ENCODE measurements at regions not wholly inside any gene's neighbourhood (a gene's known extent, or its start where the extent isn't known, plus 50 kb on each side); places are given as distances from the start of the nearest gene placed in this dataset.

DNA sequence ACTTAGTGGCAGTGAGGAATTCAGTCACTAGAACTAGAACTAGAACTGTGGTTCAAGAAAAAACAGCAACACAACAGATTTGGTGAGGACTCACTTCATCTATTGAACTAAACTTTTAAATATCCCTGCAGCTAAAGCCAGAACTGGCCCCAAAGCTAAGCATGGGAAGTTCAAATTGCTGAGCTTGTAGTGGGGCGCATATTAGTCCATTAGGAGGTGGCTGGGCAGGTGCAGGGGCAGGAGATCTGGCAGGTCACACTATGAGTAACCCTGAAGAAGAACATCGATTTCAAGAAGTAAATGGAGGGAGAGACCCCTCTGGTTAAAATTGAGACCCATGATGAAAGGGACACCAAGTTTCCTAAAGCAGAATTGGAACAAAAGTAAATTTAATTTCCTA, 73.8 kb upstream of the UBAC2 start:
- H3K9me2 ChIP-seq (replicated peaks; ENCODE audit: insufficient read depth, low read length): no peaks in the 10 kb centered on the region
- no peak for DNase-seq
- H3K4me3 ChIP-seq (ENCODE audit: low read length): no peak overlapping the region
- H3K4me1 ChIP-seq (ENCODE audit: low read length): peaks cover 9% of the 10 kb centered on the region
- H3K9ac ChIP-seq (ENCODE audit: low read length): no peak overlapping the region
- H3K79me2 ChIP-seq (ENCODE audit: low read length): no peaks in the 10 kb centered on the region
- no peaks in the 10 kb centered on the region for H3K36me3 ChIP-seq (ENCODE audit: insufficient read depth, low read length)
- no peak overlapping the region for H3K4me2 ChIP-seq (ENCODE audit: low read depth, low read length, poor library complexity, severe bottlenecking)
- H3K27me3 ChIP-seq (ENCODE audit: low read length): no peaks in the 10 kb centered on the region
- no peaks in the 10 kb centered on the region for H4K20me1 ChIP-seq (ENCODE audit: insufficient read depth, low read depth, low read length)
- H3K27ac ChIP-seq (ENCODE audit: low read length): no peak overlapping the region
- no peak overlapping the region for H2AFZ ChIP-seq (ENCODE audit: low read length)
- H3K9me3 ChIP-seq (ENCODE audit: low read length): no peaks in the 10 kb centered on the region

DNA sequence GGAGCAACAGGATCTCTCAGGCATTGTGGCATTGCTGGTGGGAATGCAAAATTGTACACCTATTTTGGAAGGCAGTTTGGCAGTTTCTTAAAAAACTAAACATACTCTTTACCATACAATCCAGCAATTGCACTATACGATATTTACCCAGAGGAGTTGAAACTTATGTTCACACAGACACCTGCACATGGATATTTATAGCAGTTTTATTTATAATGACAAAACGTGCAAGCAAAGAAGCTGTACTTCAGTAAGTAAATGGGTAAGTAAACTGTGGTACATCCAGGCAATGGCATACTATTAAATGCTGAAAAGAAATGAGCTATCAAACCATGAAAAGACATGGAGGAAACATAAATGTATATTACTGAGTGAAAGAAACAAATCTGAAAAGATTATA, 71.6 kb upstream of the UBAC2 start:
- Histone ChIP-seq H2AFZ (ENCODE audit: low read length) (no peak overlapping the region), H4K20me1 (ENCODE audit: insufficient read depth, low read depth, low read length) (no peaks in the 10 kb centered on the region), H3K27me3 (ENCODE audit: low read length) (no peaks in the 10 kb centered on the region), H3K9me3 (ENCODE audit: low read length) (no peaks in the 10 kb centered on the region), H3K9ac (ENCODE audit: low read length) (no peak overlapping the region), H3K4me3 (ENCODE audit: low read length) (no peak overlapping the region), H3K27ac (ENCODE audit: low read length) (no peak overlapping the region), H3K4me2 (ENCODE audit: low read depth, low read length, poor library complexity, severe bottlenecking) (no peak overlapping the region), H3K4me1 (ENCODE audit: low read length) (peaks cover 9% of the 10 kb centered on the region), H3K36me3 (ENCODE audit: insufficient read depth, low read length) (no peaks in the 10 kb centered on the region), H3K9me2 (replicated peaks; ENCODE audit: insufficient read depth, low read length) (no peaks in the 10 kb centered on the region), H3K79me2 (ENCODE audit: low read length) (no peaks in the 10 kb centered on the region)
- no peak for DNase-seq

DNA sequence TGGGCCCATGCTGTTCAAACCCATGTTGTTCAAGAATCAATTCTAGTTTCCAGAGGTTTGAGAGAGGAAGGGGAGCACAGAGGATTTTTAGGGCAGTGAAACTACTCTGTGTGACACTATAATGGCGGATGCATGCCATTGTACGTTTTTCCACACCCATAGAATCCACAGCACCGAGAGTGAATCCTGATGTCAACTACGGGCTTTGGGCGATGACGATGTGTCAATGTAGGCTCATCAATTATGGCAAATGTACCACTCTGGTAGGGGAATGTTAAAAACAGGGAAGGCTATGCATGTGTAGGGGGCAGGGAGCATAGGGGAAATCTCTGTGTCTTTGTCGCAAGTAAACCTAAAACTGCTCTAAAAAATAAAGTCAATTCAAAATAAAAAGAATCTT, 70.7 kb upstream of the UBAC2 start:
- Histone ChIP-seq H3K27ac (ENCODE audit: low read length) (no peak overlapping the region), H3K4me2 (ENCODE audit: low read depth, low read length, poor library complexity, severe bottlenecking) (no peak overlapping the region), H3K9me2 (replicated peaks; ENCODE audit: insufficient read depth, low read length) (no peaks in the 10 kb centered on the region), H3K4me1 (ENCODE audit: low read length) (peaks cover 6% of the 10 kb centered on the region), H2AFZ (ENCODE audit: low read length) (no peak overlapping the region), H3K9me3 (ENCODE audit: low read length) (no peaks in the 10 kb centered on the region), H3K27me3 (ENCODE audit: low read length) (no peaks in the 10 kb centered on the region), H3K36me3 (ENCODE audit: insufficient read depth, low read length) (no peaks in the 10 kb centered on the region), H3K4me3 (ENCODE audit: low read length) (no peak overlapping the region), H3K9ac (ENCODE audit: low read length) (no peak overlapping the region), H3K79me2 (ENCODE audit: low read length) (no peaks in the 10 kb centered on the region), H4K20me1 (ENCODE audit: insufficient read depth, low read depth, low read length) (no peaks in the 10 kb centered on the region)
- DNase-seq: no peak

DNA sequence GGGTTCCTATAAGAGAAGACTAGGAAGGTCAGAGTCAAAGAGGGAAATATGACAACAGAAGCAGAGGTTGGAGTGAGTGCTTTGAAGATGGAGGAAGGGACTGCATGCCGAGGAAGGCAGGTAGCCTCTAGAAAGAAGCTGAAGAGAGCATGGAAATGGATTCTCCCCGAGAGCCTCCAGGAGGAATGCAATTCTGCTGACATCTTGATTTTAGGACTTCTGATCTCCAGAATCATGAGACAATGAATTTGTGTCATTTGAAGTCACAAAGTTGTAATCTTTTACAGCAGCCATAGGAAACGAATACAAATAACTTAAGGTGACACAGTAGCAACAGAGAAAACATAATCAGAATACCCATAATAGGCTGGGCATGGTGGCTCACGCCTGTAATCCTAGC, 69.2 kb upstream of the UBAC2 start:
- Histone ChIP-seq H2AFZ (ENCODE audit: low read length) (no peak overlapping the region), H3K79me2 (ENCODE audit: low read length) (no peaks in the 10 kb centered on the region), H3K9ac (ENCODE audit: low read length) (no peak overlapping the region), H3K4me2 (ENCODE audit: low read depth, low read length, poor library complexity, severe bottlenecking) (no peak overlapping the region), H3K27ac (ENCODE audit: low read length) (no peak overlapping the region), H3K4me3 (ENCODE audit: low read length) (no peak overlapping the region), H3K9me3 (ENCODE audit: low read length) (no peaks in the 10 kb centered on the region), H3K9me2 (replicated peaks; ENCODE audit: insufficient read depth, low read length) (no peaks in the 10 kb centered on the region), H3K27me3 (ENCODE audit: low read length) (no peaks in the 10 kb centered on the region), H3K4me1 (ENCODE audit: low read length) (peaks cover 3% of the 10 kb centered on the region; the same call in 1 of the 2 replicates), H3K36me3 (ENCODE audit: insufficient read depth, low read length) (no peaks in the 10 kb centered on the region), H4K20me1 (ENCODE audit: insufficient read depth, low read depth, low read length) (no peaks in the 10 kb centered on the region)
- DNase-seq: no peak

DNA sequence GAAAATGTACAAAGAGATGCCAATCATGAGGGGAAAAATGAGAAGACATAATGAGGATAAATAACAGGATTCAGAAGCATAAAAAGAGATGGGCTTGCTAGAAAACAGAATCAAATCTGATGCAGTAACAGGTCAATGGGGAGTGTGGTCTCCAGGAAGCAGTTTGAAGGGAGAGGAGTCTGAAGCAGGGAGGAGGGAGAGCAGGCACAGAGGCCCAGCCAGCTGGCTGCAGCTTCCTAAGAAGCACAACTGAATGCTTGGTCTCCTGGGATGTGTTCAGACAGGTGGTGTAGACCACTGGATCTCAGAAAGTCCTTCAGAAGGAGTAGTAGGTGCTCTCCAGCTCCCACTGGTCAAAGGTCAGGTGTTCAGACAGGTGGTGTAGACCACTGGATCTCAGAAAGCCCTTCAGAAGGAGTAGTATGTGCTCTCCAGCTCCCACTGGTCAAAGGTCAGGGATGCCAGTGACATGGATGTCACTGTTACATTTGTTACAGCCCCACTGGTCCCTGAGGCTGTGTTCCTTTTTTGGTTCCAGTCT, 68.3 kb upstream of the UBAC2 start:
- no peaks in the 10 kb centered on the region for H3K9me2 ChIP-seq (replicated peaks; ENCODE audit: insufficient read depth, low read length)
- no peaks in the 10 kb centered on the region for H3K36me3 ChIP-seq (ENCODE audit: insufficient read depth, low read length)
- H3K9me3 ChIP-seq (ENCODE audit: low read length): no peaks in the 10 kb centered on the region
- no peak overlapping the region for H3K4me2 ChIP-seq (ENCODE audit: low read depth, low read length, poor library complexity, severe bottlenecking)
- H3K27ac ChIP-seq (ENCODE audit: low read length): no peak overlapping the region
- H2AFZ ChIP-seq (ENCODE audit: low read length): no peak overlapping the region
- no peak for DNase-seq
- peaks cover 3% of the 10 kb centered on the region; the same call in 1 of the 2 replicates for H3K4me1 ChIP-seq (ENCODE audit: low read length)
- H3K9ac ChIP-seq (ENCODE audit: low read length): no peak overlapping the region
- no peaks in the 10 kb centered on the region for H4K20me1 ChIP-seq (ENCODE audit: insufficient read depth, low read depth, low read length)
- no peak overlapping the region for H3K4me3 ChIP-seq (ENCODE audit: low read length)
- no peaks in the 10 kb centered on the region for H3K27me3 ChIP-seq (ENCODE audit: low read length)
- H3K79me2 ChIP-seq (ENCODE audit: low read length): no peaks in the 10 kb centered on the region

DNA sequence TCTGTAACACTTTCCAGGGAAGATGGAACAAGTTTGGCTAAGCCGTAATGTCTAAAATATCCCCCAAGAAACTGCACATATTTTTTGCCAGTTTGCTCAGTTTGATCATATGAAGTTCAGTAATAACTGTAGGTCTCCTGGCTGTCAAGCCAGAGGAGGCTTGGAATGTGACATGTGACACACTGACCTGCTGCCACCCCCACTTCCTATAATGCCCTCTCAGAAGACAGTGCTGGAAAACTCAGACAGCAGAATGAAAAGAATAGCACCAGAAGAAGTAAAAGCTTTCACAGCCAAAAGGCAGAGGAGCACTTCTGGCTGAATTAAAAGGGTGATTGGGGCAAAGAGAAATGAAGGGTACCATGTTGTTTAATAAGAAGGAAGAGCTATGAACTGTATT, 67.4 kb upstream of the UBAC2 start:
- H3K9me3 ChIP-seq (ENCODE audit: low read length): no peaks in the 10 kb centered on the region
- H3K36me3 ChIP-seq (ENCODE audit: insufficient read depth, low read length): no peaks in the 10 kb centered on the region
- no peak overlapping the region for H2AFZ ChIP-seq (ENCODE audit: low read length)
- H3K9me2 ChIP-seq (replicated peaks; ENCODE audit: insufficient read depth, low read length): no peaks in the 10 kb centered on the region
- H3K9ac ChIP-seq (ENCODE audit: low read length): no peak overlapping the region
- H3K4me3 ChIP-seq (ENCODE audit: low read length): no peak overlapping the region
- no peaks in the 10 kb centered on the region for H3K27me3 ChIP-seq (ENCODE audit: low read length)
- H4K20me1 ChIP-seq (ENCODE audit: insufficient read depth, low read depth, low read length): no peaks in the 10 kb centered on the region
- H3K4me2 ChIP-seq (ENCODE audit: low read depth, low read length, poor library complexity, severe bottlenecking): no peak overlapping the region
- H3K4me1 ChIP-seq (ENCODE audit: low read length): peaks cover 3% of the 10 kb centered on the region; the same call in 1 of the 2 replicates
- DNase-seq: no peak
- H3K27ac ChIP-seq (ENCODE audit: low read length): no peak overlapping the region
- H3K79me2 ChIP-seq (ENCODE audit: low read length): no peaks in the 10 kb centered on the region

DNA sequence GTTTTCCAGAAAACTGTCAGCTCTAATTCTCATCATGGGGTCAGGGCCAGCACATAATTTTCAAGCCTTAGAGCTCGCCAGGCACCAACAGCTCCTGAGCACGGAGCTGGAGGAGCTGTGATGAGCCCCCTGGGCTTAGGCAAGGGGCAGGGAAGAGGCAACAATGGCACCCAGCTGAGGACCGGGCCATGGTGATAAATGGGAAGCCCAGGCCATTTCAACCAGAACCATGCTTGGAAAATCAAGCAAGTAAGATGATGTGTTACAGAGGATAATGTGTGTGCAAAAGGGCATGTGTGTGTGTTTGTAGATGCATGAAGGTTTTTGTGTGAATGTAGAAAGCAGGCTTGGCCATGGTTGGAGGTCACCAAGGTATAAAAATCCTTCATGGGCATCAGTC, 66.8 kb upstream of the UBAC2 start:
- DNase-seq: no peak
- peaks cover 3% of the 10 kb centered on the region; the same call in 1 of the 2 replicates for H3K4me1 ChIP-seq (ENCODE audit: low read length)
- no peaks in the 10 kb centered on the region for H4K20me1 ChIP-seq (ENCODE audit: insufficient read depth, low read depth, low read length)
- no peak overlapping the region for H3K27ac ChIP-seq (ENCODE audit: low read length)
- H3K9me2 ChIP-seq (replicated peaks; ENCODE audit: insufficient read depth, low read length): no peaks in the 10 kb centered on the region
- H3K4me2 ChIP-seq (ENCODE audit: low read depth, low read length, poor library complexity, severe bottlenecking): no peak overlapping the region
- H3K79me2 ChIP-seq (ENCODE audit: low read length): no peaks in the 10 kb centered on the region
- no peaks in the 10 kb centered on the region for H3K27me3 ChIP-seq (ENCODE audit: low read length)
- H3K9me3 ChIP-seq (ENCODE audit: low read length): no peaks in the 10 kb centered on the region
- H2AFZ ChIP-seq (ENCODE audit: low read length): no peak overlapping the region
- no peaks in the 10 kb centered on the region for H3K36me3 ChIP-seq (ENCODE audit: insufficient read depth, low read length)
- H3K9ac ChIP-seq (ENCODE audit: low read length): no peak overlapping the region
- no peak overlapping the region for H3K4me3 ChIP-seq (ENCODE audit: low read length)

DNA sequence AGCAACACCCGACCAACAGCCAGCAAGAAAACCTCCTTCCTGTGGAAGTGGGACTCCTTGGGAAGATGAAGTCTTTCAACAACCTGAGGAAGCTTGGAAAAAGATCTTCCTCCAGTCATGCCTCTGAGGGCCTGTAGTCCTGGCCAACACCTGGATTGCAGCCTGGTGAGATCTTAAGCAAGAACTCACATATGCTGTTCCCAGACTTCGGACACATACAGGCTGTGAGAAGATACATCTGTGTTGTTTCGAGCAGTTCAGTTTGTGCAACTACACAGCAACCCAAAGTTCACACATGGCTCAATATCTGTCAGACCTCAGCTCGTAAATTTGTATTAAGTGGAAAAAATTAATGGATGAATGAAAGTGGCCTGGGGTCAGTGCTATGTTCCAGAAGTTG, 65.1 kb upstream of the UBAC2 start:
- Histone ChIP-seq H3K36me3 (ENCODE audit: insufficient read depth, low read length) (no peaks in the 10 kb centered on the region), H3K27ac (ENCODE audit: low read length) (no peak overlapping the region), H2AFZ (ENCODE audit: low read length) (no peak overlapping the region), H3K4me3 (ENCODE audit: low read length) (no peak overlapping the region), H3K27me3 (ENCODE audit: low read length) (no peaks in the 10 kb centered on the region), H3K9me2 (replicated peaks; ENCODE audit: insufficient read depth, low read length) (no peaks in the 10 kb centered on the region), H3K9ac (ENCODE audit: low read length) (no peak overlapping the region), H3K4me2 (ENCODE audit: low read depth, low read length, poor library complexity, severe bottlenecking) (no peak overlapping the region), H3K4me1 (ENCODE audit: low read length) (no peaks in the 10 kb centered on the region), H3K9me3 (ENCODE audit: low read length) (no peaks in the 10 kb centered on the region), H4K20me1 (ENCODE audit: insufficient read depth, low read depth, low read length) (no peaks in the 10 kb centered on the region), H3K79me2 (ENCODE audit: low read length) (no peaks in the 10 kb centered on the region)
- no peak for DNase-seq

Data from Karpas-422 (cell line).